GM18861 (cell line): ENCODE measurements at regions not wholly inside any gene's neighbourhood (a gene's known extent, or its start where the extent isn't known, plus 50 kb on each side); places are given as distances from the start of the nearest gene placed in this dataset.
"Not testable (repeated sequence)": the region's sequence is repeated elsewhere in the genome, so short reads cannot be mapped to it uniquely, and the experiment has no call there.

Experiments used
- ATAC-seq: cut with Tn5 transposase; IDR thresholded peaks from one replicate; pipeline ENCODE4 v1.9.1; 2021; ENCODE audit not compliant: unreplicated experiment

DNA sequence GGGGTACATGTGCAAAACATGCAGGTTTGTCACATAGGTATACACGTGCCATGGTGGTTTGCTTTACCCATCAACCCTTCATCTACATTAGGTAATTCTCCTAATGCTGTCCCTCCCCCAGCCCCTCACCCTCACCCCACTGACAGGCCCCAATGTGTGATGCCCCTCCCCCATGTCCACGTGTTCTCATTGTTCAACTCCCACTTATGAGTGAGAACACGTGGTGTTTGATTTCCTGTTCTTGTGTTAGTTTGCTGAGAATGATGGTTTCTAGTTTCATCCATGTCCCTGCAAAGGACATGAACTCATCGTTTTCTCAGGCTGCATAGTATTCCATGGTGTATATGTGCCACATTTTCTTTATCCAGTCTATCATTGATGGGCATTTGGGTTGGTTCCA lies 232.9 kb upstream of the RASGRP1 start:
- ATAC-seq, result not testable (repeated sequence)

DNA sequence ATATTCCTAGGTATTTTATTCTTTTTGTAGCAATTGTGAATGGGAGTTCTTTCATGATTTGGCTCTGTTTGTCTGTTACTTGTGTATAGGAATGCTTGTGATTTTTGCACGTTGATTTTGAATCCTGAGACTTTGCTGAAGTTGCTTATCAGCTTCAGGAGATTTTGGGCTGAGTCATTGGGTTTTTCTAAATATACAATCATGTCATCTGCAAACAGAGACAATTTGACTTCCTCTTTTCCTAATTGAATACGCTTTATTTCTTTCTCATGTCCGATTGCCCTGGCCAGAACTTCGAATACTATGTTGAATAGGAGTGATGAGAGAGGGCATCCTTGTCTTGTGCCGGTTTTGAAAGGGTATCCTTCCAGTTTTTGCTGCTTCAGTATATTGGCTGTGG lies 234.6 kb upstream of the RASGRP1 start:
- ATAC-seq, result not testable (repeated sequence)

DNA sequence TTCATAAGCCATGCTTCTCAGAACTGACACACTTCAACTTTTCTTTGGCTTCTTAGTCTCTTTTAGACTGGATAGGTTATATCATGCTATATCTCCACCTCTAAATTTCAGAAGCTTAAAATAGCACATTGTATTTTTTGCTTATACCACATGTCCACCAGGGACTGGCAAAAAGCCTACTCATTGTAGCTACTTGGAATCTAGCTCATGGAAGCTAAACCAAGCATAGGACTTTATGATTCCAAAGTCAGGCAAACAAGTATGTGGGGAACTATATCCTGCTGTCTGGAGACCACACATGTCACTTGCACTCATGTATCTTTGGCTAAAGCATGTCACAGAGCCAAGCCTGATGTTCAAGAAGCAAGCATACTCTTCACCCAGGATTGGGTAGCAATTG lies 245.0 kb upstream of the RASGRP1 start:
- ATAC-seq, result no peak

- ATAC-seq, result no peak
Measured at GRCh38 chr15:38810686-38811085, 246.1 kb upstream of the RASGRP1 start.

DNA sequence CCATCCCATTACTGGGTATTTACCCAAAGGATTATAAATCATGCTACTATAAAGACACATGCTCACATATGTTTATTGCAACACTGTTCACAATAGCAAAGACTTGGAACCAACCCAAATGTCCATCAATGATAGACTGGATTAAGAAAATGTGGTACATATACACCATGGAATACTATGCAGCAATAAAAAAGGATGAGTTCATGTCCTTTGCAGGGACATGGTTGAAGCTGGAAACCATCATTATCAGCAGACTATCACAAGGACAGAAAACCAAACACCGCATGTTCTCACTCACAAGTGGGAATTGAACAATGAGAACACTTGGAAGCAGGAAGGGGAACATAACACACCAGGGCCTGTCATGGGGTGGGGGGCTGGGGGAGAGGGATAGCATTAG lies 249.6 kb upstream of the RASGRP1 start:
- ATAC-seq, result not testable (repeated sequence)

DNA sequence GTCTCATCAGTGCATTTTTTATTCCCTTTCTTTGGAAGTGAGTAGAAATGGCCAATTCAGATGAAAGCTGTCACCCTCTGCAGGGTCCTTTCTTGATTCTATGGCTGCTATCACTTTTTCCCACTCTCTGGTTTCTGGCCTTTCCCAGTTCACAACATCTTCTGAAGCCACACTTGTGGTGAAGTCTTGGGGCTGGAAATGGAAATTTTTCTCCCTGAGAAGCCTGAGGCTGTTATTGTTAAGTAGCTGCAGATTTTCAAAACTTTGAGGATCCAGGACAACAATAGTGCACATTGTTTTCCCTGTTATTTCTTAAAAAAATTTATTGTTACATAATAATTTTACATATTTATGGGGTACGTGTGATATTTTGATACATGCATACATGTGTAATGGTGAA lies 250.3 kb upstream of the RASGRP1 start:
- ATAC-seq, result no peak

GRCh38 chr15:38817427-38818156 lies 253.0 kb upstream of the RASGRP1 start:
- ATAC-seq, result peak; percentile 94

GRCh38 chr15:38818157-38818790 lies 253.7 kb upstream of the RASGRP1 start:
- no peak for ATAC-seq

DNA sequence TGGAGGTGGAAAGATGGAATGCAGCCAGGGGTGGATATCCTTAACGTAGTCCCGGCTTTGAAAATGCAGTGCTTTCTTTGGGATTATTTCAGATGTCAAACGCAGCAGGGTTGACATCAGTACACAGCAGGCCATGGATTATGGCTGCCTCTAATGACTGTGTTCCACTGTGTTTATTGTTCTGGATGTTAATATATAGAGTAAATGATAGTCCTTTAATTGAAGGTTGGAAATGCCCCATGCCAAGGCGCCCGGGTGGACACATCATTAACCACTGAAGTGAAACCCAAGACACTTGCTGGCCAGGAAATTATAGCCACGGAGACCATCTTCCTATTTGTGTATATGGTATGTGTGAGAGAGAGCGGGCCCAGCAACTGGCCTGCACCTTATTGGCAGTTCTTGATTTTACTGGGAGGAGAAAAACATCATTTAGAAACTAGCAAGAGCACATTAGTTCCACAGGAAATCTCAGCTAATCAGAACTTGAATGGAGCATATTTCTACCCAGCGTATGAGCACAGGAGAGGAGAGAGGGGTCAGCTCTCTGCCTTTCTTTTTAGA lies 254.9 kb upstream of the RASGRP1 start:
- no peak for ATAC-seq

- ATAC-seq, result no peak
Measured at GRCh38 chr15:38823263-38823662, 258.6 kb upstream of the RASGRP1 start.

- no peak for ATAC-seq
Measured at GRCh38 chr15:38824719-38825118, 260.1 kb upstream of the RASGRP1 start.

DNA sequence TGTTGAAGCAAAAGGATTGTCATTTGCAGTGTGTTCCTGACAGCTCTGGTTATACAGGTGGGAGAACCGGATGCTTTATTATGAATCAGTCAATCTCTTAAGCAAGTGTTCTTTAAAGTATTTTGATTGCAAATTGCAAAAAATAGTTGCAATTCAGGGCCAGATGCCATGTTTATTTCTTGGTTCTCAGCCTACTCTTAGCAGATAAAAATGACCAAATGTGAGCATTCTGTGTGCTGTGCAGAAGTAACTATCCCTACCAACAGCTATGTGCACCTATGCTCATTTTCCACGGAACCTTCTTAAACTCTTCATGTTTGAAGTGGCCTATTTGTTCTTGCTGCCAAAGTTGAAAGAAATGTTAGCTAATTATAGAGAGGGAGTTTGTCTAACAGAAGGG lies 262.3 kb upstream of the RASGRP1 start:
- no peak for ATAC-seq

DNA sequence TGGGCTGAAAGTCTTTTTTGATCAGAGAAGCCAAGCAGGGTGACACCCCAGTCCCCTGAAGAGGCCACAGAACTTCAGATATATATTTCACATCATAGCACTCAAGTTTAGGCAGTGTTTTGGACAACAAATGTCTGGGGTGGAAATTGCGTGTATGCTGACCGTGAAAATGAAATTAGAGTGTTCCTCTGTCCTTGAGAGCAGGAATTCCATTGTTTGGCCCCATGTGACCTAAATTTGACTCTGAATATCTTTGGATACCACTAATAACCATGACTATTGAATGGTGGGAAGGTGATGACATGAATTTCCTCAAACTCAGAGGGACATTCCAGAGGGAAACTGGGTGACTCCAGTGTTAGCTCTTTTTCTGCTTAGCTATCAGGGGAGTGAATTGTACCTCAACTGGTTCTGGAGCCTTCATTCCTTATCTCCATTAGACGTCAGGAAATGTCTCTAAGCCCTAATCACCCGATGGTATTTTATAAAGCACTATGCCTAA lies 263.5 kb upstream of the RASGRP1 start:
- no peak for ATAC-seq

DNA sequence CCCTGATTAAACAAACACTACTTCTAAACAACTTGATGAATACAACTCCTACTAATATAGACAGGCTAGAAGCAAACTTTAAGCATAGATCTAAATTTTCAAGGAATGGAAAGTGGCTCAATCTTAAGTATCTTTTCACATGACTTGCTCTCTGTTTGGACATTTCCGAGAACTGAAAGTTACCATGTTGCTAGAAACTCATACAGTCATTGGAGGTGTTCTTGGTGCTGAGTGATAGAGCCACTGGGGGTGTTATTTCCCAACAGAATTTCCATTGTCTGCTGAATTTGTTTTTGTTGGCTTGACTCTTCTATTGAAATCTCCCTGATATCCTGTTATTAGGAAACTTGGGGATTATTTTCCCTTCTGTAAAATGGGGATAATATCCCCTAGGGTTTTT lies 264.5 kb upstream of the RASGRP1 start:
- no peak for ATAC-seq

DNA sequence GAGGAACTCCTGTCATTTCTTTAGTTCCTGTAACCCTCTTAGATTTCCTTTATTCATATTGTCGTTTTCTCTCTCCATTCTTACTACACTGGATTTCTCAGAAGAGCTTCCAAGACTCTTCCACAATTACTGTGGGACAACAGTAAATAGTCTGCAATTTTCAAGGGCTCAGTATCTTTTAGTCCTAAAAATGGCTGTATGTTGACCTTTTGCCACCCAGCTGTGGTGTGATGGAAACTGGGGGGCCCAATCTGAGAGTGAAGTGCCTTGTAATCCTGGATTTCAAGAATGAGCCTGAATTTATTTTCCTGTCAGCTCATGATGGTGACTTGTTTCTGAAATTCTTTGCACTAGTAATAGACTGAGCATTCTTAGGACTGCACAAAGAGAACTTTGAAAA lies 277.6 kb upstream of the RASGRP1 start:
- ATAC-seq, result no peak

DNA sequence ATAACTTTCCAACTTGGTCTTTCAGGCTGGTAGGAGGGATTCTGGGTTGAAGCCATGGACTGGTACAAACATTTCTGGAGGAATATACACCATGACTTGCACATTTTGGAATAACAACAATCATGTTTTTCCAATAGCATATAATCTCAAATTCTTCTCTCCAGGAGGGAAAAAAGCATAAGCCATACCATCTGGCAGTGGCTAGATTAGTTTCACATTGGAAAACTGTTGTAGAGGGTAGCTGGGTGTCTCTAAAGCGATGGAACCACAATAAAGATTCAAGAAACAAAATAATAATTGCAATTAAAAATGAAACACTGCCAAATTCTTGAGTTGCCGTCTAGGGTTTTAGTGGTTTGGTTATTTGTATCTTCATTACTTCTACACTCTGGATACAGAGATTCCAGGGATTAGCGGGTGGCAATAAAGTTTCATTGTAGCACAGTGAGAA lies 278.5 kb upstream of the RASGRP1 start:
- no peak for ATAC-seq

DNA sequence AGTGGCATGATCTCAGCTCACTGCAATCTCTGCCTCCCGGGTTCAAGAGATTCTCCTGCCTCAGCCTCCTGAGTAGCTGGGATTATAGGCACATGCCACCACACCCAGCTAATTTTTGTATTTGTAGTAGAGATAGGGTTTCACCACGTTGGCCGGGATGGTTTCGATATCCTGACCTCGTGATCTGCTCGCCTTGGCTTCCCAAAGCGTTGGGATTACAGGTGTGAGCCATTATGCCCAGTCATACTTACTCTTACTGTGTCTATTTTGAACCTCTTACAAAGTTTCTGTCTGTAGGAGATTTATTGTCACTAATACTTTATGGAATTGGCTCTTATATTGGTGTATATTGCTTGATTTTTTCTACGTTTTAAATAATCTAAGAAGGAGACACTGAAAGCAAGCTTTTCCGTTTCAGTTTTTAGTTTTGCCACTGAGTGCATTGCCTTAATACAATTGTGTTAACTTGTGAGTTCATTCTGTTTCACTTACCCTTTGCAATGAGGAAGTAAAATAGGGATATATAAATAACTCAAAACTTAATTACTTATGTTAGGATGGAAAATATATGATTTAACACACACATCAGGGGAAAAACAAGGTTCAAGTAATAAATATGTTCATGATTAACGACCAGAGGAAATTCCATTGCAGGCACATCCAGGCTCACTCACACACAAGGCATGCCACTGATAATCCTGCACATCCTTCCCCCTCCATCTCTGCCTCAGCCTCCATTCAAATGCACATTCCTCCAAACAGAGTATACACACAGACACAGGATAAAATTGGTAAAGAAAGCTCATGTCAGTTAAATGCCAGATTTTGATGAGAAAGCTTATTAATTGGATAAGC lies 279.3 kb upstream of the RASGRP1 start:
- no peak for ATAC-seq

GRCh38 chr15:38844736-38845135 lies 280.1 kb upstream of the RASGRP1 start:
- ATAC-seq, result no peak

GRCh38 chr15:38846346-38846745 lies 281.7 kb upstream of the RASGRP1 start:
- no peak for ATAC-seq

GRCh38 chr15:38847666-38848065 lies 283.1 kb upstream of the RASGRP1 start:
- no peak for ATAC-seq

DNA sequence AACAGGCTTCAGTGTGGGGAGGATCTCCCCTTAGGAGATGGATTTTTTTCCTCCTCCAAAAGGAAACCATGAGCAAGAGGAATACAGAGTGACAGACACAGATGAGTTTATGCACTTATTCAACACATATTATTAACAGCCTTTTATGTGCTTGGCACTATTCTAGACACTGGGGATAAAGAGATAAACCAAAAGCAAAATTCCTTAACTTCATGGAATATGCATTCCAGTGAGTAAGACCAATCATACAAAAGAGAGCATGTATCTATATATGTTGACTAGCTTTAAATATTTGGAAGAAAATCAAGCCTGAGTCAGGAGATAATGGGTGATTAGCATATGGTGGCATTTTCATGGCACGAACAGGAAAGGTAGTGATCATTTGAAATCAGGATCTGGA lies 284.4 kb upstream of the RASGRP1 start:
- ATAC-seq, result no peak
